Liver (tissue), 8 donors: ENCODE measurements at regions not wholly inside any gene's neighbourhood (a gene's known extent, or its start where the extent isn't known, plus 50 kb on each side); places are given as distances from the start of the nearest gene placed in this dataset.

ENCODE experiments used
- DNase-seq: peaks from one replicate; pipeline ENCODE4 v3.0.0-alpha.2; 2017; ENCODE audit warnings: low spot score
- H3K27ac ChIP-seq, 2 donors: one replicate each; pipeline ENCODE4 v1.7.0; 2013; ENCODE audit warnings: inconsistent platforms in 2 of 2, low read length in 2 of 2, control low read depth in 1 of 2, low read depth in 1 of 2, mild to moderate bottlenecking in 1 of 2
- H3K27me3 ChIP-seq, 4 donors: one replicate each; pipeline versions ENCODE4 v1.6.1 to v1.7.0; 2013; ENCODE audit warnings: low read length in 3 of 4, inconsistent platforms in 1 of 4, mild to moderate bottlenecking in 1 of 4, moderate library complexity in 1 of 4; ENCODE audit not compliant: control insufficient read depth in 4 of 4, insufficient read depth in 4 of 4
- H3K36me3 ChIP-seq, 4 donors: one replicate each; pipeline versions ENCODE4 v1.6.1 to v1.7.0; 2013; ENCODE audit warnings: low read length in 3 of 4, mild to moderate bottlenecking in 3 of 4, low read depth in 1 of 4, moderate library complexity in 1 of 4; ENCODE audit not compliant: control insufficient read depth in 4 of 4, insufficient read depth in 3 of 4
- H3K4me1 ChIP-seq, 4 donors: one replicate each; pipeline versions ENCODE4 v1.6.1 to v1.7.0; 2013; ENCODE audit warnings: low read length in 3 of 4, mild to moderate bottlenecking in 3 of 4, moderate library complexity in 1 of 4; ENCODE audit not compliant: control insufficient read depth in 4 of 4, insufficient read depth in 4 of 4
- H3K4me3 ChIP-seq, 3 donors: one replicate each; pipeline versions ENCODE4 v1.6.1 to v1.7.0; 2013; ENCODE audit warnings: low read length in 3 of 3, control low read depth in 1 of 3, low read depth in 1 of 3, mild to moderate bottlenecking in 1 of 3
- H3K9ac ChIP-seq, 2 donors: one replicate each; pipeline ENCODE4 v1.7.0; 2013; ENCODE audit warnings: low read length in 2 of 2, mild to moderate bottlenecking in 2 of 2, moderate library complexity in 2 of 2, control low read depth in 1 of 2, low read depth in 1 of 2
- H3K9me3 ChIP-seq, 4 donors: one replicate each; pipeline versions ENCODE4 v1.6.1 to v1.7.0; 2013; ENCODE audit warnings: low read length in 3 of 4; ENCODE audit not compliant: control insufficient read depth in 4 of 4
- FOXA1 ChIP-seq: IDR thresholded peaks from 2 replicates; pipeline ENCODE4 v1.6.1; 2016; ENCODE audit warnings: antibody characterized with exemption
- FOXA2 ChIP-seq: IDR thresholded peaks from 2 replicates; pipeline ENCODE4 v1.6.1; 2016; ENCODE audit warnings: antibody characterized with exemption
- GABPA ChIP-seq, 2 donors: IDR thresholded peaks in 1 of 2; conservative IDR thresholded peaks in 1 of 2; 2 replicates each; pipeline ENCODE4 v1.6.1; 2016; ENCODE audit warnings: antibody characterized with exemption in 2 of 2, mild to moderate bottlenecking in 1 of 2, moderate library complexity in 1 of 2
- HNF4A ChIP-seq, 2 donors: conservative IDR thresholded peaks; 2 replicates each; pipeline ENCODE4 v1.6.1; 2016; ENCODE audit warnings: antibody characterized with exemption in 2 of 2, mild to moderate bottlenecking in 2 of 2
- HNF4G ChIP-seq: IDR thresholded peaks from 2 replicates; pipeline ENCODE4 v1.6.1; 2016; ENCODE audit warnings: antibody characterized with exemption
- JUND ChIP-seq, 2 donors: IDR thresholded peaks; 2 replicates each; pipeline ENCODE4 v1.6.1; 2016; ENCODE audit warnings: antibody characterized with exemption in 2 of 2
- MAX ChIP-seq: IDR thresholded peaks from 2 replicates; pipeline ENCODE4 v1.6.1; 2016; ENCODE audit warnings: antibody characterized with exemption
- NR2F2 ChIP-seq: IDR thresholded peaks from 2 replicates; pipeline ENCODE4 v1.6.1; 2016; ENCODE audit warnings: antibody characterized with exemption
- RAD21 ChIP-seq, 2 donors: IDR thresholded peaks; 2 replicates each; pipeline ENCODE4 v1.6.1; 2016; ENCODE audit warnings: antibody characterized with exemption in 2 of 2, mild to moderate bottlenecking in 2 of 2
- REST ChIP-seq: IDR thresholded peaks from 2 replicates; pipeline ENCODE4 v1.6.1; 2016; ENCODE audit warnings: antibody characterized with exemption, mild to moderate bottlenecking
- RXRA ChIP-seq, 2 donors: IDR thresholded peaks; 2 replicates each; pipeline ENCODE4 v1.6.1; 2017 to 2018; ENCODE audit warnings: antibody characterized with exemption in 2 of 2, mild to moderate bottlenecking in 1 of 2
- SP1 ChIP-seq: IDR thresholded peaks from 2 replicates; pipeline ENCODE4 v1.6.1; 2018; ENCODE audit warnings: antibody characterized with exemption, mild to moderate bottlenecking
- TAF1 ChIP-seq: conservative IDR thresholded peaks from 2 replicates; pipeline ENCODE4 v1.6.1; 2016; ENCODE audit warnings: antibody characterized with exemption, mild to moderate bottlenecking
- YY1 ChIP-seq: IDR thresholded peaks from 2 replicates; pipeline ENCODE4 v1.6.1; 2016; ENCODE audit warnings: antibody characterized with exemption, mild to moderate bottlenecking
- WGBS: extraction: QIAGEN DNeasy Blood & Tissue Kit; methylation state at CpG from one replicate; pipeline ENCODE4 v1.1.7; 2013; 5-methylcytosine and 5-hydroxymethylcytosine counted together
- TF ChIP-seq, protein P1 (sequence below): fragments of 150-350 bp; IDR thresholded peaks from 2 replicates; pipeline ENCODE4 v1.5.1; 2017; ENCODE audit warnings: improper control_type of control experiment, low read depth, low read length; ENCODE audit not compliant: missing input control
- TF ChIP-seq, protein P2 (sequence below): IDR thresholded peaks from 2 replicates; pipeline ENCODE4 v1.6.1; 2016; ENCODE audit warnings: antibody characterized with exemption
- donor health status: healthy.
- donor health status: healthy.
- donor health status: healthy.
- donor health status: healthy.
- donor health status: healthy.

- Histone ChIP-seq H3K4me3 (no peak overlapping the region), H3K9me3 (no peaks in the 10 kb centered on the region), H3K9ac (no peak overlapping the region), H3K4me1 (peaks cover 18 to 42% (median 34%) of the 10 kb centered on the region in 4 donors), H3K27ac (no peak overlapping the region), H3K36me3 (no peaks in the 10 kb centered on the region), H3K27me3 (no peaks in the 10 kb centered on the region)
- DNase-seq = no peak
- TF ChIP-seq, protein P1, sequence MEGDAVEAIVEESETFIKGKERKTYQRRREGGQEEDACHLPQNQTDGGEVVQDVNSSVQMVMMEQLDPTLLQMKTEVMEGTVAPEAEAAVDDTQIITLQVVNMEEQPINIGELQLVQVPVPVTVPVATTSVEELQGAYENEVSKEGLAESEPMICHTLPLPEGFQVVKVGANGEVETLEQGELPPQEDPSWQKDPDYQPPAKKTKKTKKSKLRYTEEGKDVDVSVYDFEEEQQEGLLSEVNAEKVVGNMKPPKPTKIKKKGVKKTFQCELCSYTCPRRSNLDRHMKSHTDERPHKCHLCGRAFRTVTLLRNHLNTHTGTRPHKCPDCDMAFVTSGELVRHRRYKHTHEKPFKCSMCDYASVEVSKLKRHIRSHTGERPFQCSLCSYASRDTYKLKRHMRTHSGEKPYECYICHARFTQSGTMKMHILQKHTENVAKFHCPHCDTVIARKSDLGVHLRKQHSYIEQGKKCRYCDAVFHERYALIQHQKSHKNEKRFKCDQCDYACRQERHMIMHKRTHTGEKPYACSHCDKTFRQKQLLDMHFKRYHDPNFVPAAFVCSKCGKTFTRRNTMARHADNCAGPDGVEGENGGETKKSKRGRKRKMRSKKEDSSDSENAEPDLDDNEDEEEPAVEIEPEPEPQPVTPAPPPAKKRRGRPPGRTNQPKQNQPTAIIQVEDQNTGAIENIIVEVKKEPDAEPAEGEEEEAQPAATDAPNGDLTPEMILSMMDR = no peak
- TF ChIP-seq RXRA (IDR thresholded peaks at IDR 0.05) (no peak), MAX (no peak), NR2F2 (no peak), TAF1 (no peak), GABPA (IDR thresholded peaks at IDR 0.05 in 1 of 2, conservative IDR thresholded peaks at IDR 0.05 in 1 of 2) (no peak), FOXA1 (no peak)
- TF ChIP-seq, protein P2, sequence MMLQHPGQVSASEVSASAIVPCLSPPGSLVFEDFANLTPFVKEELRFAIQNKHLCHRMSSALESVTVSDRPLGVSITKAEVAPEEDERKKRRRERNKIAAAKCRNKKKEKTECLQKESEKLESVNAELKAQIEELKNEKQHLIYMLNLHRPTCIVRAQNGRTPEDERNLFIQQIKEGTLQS = no peak
- WGBS = 84% methylated on average over 6 of the region's 6 CpGs
Measured at GRCh38 chr2:120468136-120468535, 122.2 kb downstream of the INHBB start.

- WGBS = 82% methylated on average over 2 of the region's 2 CpGs
- peaks cover 22 to 54% (median 41%) of the 10 kb centered on the region in 4 donors for H3K4me1 ChIP-seq
- H3K27ac ChIP-seq = peak overlapping the region; percentile 76 to 96
- no peaks in the 10 kb centered on the region for H3K9me3 ChIP-seq
- no peak for DNase-seq
- no peak overlapping the region for H3K9ac ChIP-seq
- H3K4me3 ChIP-seq = no peak overlapping the region
- no peak for TF ChIP-seq TAF1
- peak; percentile 58 for TF ChIP-seq NR2F2
- no peaks in the 10 kb centered on the region for H3K27me3 ChIP-seq
- no peaks in the 10 kb centered on the region for H3K36me3 ChIP-seq
Measured at GRCh38 chr2:120469426-120469825, 123.5 kb downstream of the INHBB start.

GRCh38 chr2:120470041-120470965, 124.4 kb downstream of the INHBB start:
- WGBS = 19% methylated on average over 14 of the region's 14 CpGs
- no peak overlapping the region for H3K4me3 ChIP-seq
- no peaks in the 10 kb centered on the region for H3K27me3 ChIP-seq
- peak overlapping the region in 1 of 2 donors; percentile 81 for H3K9ac ChIP-seq
- no peaks in the 10 kb centered on the region for H3K36me3 ChIP-seq
- H3K27ac ChIP-seq = peak overlapping the region; percentile 76 to 96
- no peaks in the 10 kb centered on the region for H3K9me3 ChIP-seq
- H3K4me1 ChIP-seq = peaks cover 27 to 60% (median 44%) of the 10 kb centered on the region in 4 donors
- peak; percentile 44 for DNase-seq
- peak; percentile 96 for TF ChIP-seq FOXA1
- TF ChIP-seq SP1 = peak; percentile 82
- TF ChIP-seq, protein P1 = no peak
- no peak for TF ChIP-seq TAF1
- peak; percentile 84 for TF ChIP-seq REST
- TF ChIP-seq NR2F2 = peak; percentile 11
- TF ChIP-seq YY1 = peak; percentile 55
- TF ChIP-seq JUND (IDR thresholded peaks at IDR 0.05) = peak; percentile 46 to 91
- TF ChIP-seq HNF4A (conservative IDR thresholded peaks at IDR 0.05) = peak; percentile 65 to 83
- TF ChIP-seq, protein P2 = peak; percentile 62
- no peak for TF ChIP-seq HNF4G
- TF ChIP-seq MAX = peak; percentile 92
- peak; percentile 82 to 96 for TF ChIP-seq RXRA (IDR thresholded peaks at IDR 0.05)
- no peak for TF ChIP-seq GABPA (IDR thresholded peaks at IDR 0.05 in 1 of 2, conservative IDR thresholded peaks at IDR 0.05 in 1 of 2)
- peak; percentile 98 for TF ChIP-seq FOXA2
- TF ChIP-seq RAD21 (IDR thresholded peaks at IDR 0.05) = peak; percentile 52 to 63
